ENCODE measurements at regions not wholly inside any gene's neighbourhood (a gene's known extent, or its start where the extent isn't known, plus 50 kb on each side); places are given as distances from the start of the nearest gene placed in this dataset.
"Not testable (repeated sequence)": the region's sequence is repeated elsewhere in the genome, so short reads cannot be mapped to it uniquely, and the experiment has no call there.

GRCh38 chr6:170089963-170090362, 200.9 kb downstream of the DLL1 start:
- no peak overlapping the region for H3K27ac ChIP-seq

GRCh38 chr6:170088582-170088955, 202.3 kb downstream of the DLL1 start:
- no peak overlapping the region for H3K27ac ChIP-seq
- no peak for DNase-seq
- H3K27me3 ChIP-seq (ENCODE audit: insufficient read depth, low read depth, severe bottlenecking): no peaks in the 10 kb centered on the region
- no peaks in the 10 kb centered on the region for H3K9me3 ChIP-seq (ENCODE audit: severe bottlenecking)
- no peak overlapping the region for H3K4me3 ChIP-seq (ENCODE audit: low read depth, low read length)
- no peaks in the 10 kb centered on the region for H3K36me3 ChIP-seq
- TF ChIP-seq CTCF (IDR thresholded peaks at IDR 0.05; ENCODE audit: low read depth, low read length): no peak

More at GRCh38 chr6:170089963-170090362, 200.9 kb downstream of the DLL1 start:
- no peak for TF ChIP-seq CTCF (IDR thresholded peaks at IDR 0.05; ENCODE audit: low read depth, low read length)
- no peak for DNase-seq
- Histone ChIP-seq H3K9me3 (ENCODE audit: severe bottlenecking) (no peaks in the 10 kb centered on the region), H3K27me3 (ENCODE audit: insufficient read depth, low read depth, severe bottlenecking) (no peaks in the 10 kb centered on the region), H3K4me3 (ENCODE audit: low read depth, low read length) (no peak overlapping the region), H3K36me3 (no peaks in the 10 kb centered on the region)

- no peak for DNase-seq
- TF ChIP-seq CTCF (IDR thresholded peaks at IDR 0.05; ENCODE audit: low read depth, low read length): no peak
- Histone ChIP-seq H3K27ac (no peak overlapping the region), H3K9me3 (ENCODE audit: severe bottlenecking) (no peaks in the 10 kb centered on the region), H3K36me3 (no peaks in the 10 kb centered on the region), H3K4me3 (ENCODE audit: low read depth, low read length) (no peak overlapping the region), H3K27me3 (ENCODE audit: insufficient read depth, low read depth, severe bottlenecking) (no peaks in the 10 kb centered on the region)
Observed at GRCh38 chr6:170087941-170088581, 202.8 kb downstream of the DLL1 start.

- H3K36me3 ChIP-seq; H3K4me3 ChIP-seq (ENCODE audit: low read depth, low read length); H3K27ac ChIP-seq; H3K9me3 ChIP-seq (ENCODE audit: severe bottlenecking); DNase-seq; H3K27me3 ChIP-seq (ENCODE audit: insufficient read depth, low read depth, severe bottlenecking): not testable (repeated sequence)
Observed at GRCh38 chr6:170087421-170087780, 203.5 kb downstream of the DLL1 start.

GRCh38 chr6:170086639-170087420, 204.0 kb downstream of the DLL1 start:
- H3K36me3 ChIP-seq: no peaks in the 10 kb centered on the region
- no peak for DNase-seq
- no peak for TF ChIP-seq CTCF (IDR thresholded peaks at IDR 0.05; ENCODE audit: low read depth, low read length)

GRCh38 chr6:170085475-170086401, 205.1 kb downstream of the DLL1 start:
- Histone ChIP-seq H3K9me3 (ENCODE audit: severe bottlenecking) (no peaks in the 10 kb centered on the region), H3K27me3 (ENCODE audit: insufficient read depth, low read depth, severe bottlenecking) (no peaks in the 10 kb centered on the region), H3K36me3 (no peaks in the 10 kb centered on the region), H3K27ac (no peak overlapping the region), H3K4me3 (ENCODE audit: low read depth, low read length) (no peak overlapping the region)
- no peak for DNase-seq
- TF ChIP-seq CTCF (IDR thresholded peaks at IDR 0.05; ENCODE audit: low read depth, low read length): no peak

More at GRCh38 chr6:170086639-170087420, 204.0 kb downstream of the DLL1 start:
- no peak overlapping the region for H3K27ac ChIP-seq
- H3K4me3 ChIP-seq (ENCODE audit: low read depth, low read length): no peak overlapping the region
- H3K9me3 ChIP-seq (ENCODE audit: severe bottlenecking): no peaks in the 10 kb centered on the region
- no peaks in the 10 kb centered on the region for H3K27me3 ChIP-seq (ENCODE audit: insufficient read depth, low read depth, severe bottlenecking)
